ENCODE measurements at regions not wholly inside any gene's neighbourhood (a gene's known extent, or its start where the extent isn't known, plus 50 kb on each side); places are given as distances from the start of the nearest gene placed in this dataset.

GRCh38 chr13:109644069-109644750, 142.2 kb downstream of the IRS2 start:
- no peak for DNase-seq (ENCODE audit: low read depth)

DNA sequence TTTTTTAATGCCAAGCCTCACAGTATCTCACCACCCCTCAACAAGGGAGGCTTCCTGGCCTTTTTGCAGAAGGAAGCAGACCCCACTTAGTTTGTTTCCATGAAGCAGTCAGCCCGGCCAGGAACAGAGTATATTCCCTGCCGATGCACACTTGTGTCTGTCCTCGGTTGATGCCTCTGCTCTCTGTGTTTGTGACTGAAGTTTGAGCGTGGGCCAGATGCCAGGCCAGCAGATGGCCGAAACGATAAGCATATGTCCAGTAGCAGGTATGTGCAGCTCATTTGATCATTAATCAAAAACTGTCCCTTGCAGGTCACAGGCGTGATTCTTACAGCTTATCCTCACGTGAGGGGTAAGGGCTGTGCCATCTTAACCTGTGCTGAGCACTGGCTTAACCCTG, 144.0 kb downstream of the IRS2 start:
- no peak for DNase-seq (ENCODE audit: low read depth)

DNA sequence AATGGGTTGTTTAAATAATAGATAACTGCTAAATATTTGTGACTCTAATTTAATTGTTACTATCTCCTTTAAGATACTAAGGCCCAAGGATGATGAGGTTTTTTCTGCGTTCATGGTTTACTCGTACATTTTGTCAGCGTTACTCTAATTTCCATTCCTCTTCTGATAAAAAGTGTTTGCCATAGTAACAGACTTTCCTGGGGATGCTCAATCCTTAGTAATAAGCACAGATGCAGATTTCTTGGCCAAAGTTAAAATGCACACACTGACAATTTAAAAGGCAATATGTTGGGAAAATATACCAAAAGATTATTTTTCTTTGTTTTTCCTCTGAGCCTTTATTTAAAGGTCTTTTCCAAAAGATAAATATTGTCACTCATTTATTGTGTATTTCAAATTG, 149.6 kb downstream of the IRS2 start:
- no peak for DNase-seq (ENCODE audit: low read depth)

DNA sequence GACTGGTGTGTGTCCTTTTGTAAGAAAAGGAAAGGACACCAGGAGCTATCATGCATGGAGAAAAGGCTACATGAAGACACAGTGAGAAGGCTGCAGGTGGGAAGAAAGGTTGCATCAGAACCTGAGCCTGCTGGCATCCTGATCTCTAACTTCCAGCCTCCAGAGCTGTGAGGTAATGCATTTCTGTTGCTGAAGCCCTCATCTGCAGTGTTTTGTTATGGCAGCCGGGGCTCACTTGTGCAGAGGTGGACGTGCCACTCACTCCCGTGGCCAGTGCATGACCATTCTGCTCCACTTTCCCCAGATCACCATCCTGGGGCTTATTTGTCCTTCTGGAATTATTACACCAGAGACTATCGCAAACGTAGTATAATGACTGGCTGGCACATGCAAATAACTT, 155.3 kb downstream of the IRS2 start:
- DNase-seq (ENCODE audit: low read depth) = no peak

GRCh38 chr13:109630271-109630670, 156.1 kb downstream of the IRS2 start:
- DNase-seq (ENCODE audit: low read depth) = no peak

DNA sequence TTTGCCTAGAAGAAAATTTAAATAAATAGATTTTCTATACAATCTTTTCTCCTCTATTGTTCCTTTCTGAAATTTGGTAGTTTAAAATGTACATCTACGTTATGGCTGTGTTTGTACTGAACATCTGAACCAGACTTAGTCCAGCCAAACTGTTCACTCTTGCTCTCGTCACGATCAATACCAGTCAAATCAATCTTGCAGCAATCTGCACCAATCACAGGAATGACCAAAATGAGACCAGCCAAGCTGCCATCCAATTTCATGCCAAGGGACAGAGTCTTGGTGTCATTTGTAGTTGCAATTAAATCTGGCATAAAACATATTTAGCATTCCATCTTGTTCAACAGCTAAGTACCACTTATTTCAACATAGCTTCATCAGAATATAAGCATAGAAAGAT, 156.6 kb downstream of the IRS2 start:
- no peak for DNase-seq (ENCODE audit: low read depth)

GRCh38 chr13:109628251-109628699, 158.1 kb downstream of the IRS2 start:
- no peak for DNase-seq (ENCODE audit: low read depth)

- DNase-seq (ENCODE audit: low read depth) = no peak
These were observed 158.7 kb downstream of the IRS2 start for GRCh38 chr13:109627649-109628048.

GRCh38 chr13:109626386-109627171, 159.8 kb downstream of the IRS2 start:
- no peak for DNase-seq (ENCODE audit: low read depth)

- no peak for DNase-seq (ENCODE audit: low read depth)
These were observed 161.2 kb downstream of the IRS2 start for GRCh38 chr13:109625156-109625555.

GRCh38 chr13:109622006-109622405, 164.4 kb downstream of the IRS2 start:
- no peak for DNase-seq (ENCODE audit: low read depth)

- no peak for DNase-seq (ENCODE audit: low read depth)
These were observed 170.5 kb downstream of the IRS2 start for GRCh38 chr13:109615721-109616420.

GRCh38 chr13:109611912-109612691, 174.3 kb downstream of the IRS2 start:
- DNase-seq (ENCODE audit: low read depth) = no peak

DNA sequence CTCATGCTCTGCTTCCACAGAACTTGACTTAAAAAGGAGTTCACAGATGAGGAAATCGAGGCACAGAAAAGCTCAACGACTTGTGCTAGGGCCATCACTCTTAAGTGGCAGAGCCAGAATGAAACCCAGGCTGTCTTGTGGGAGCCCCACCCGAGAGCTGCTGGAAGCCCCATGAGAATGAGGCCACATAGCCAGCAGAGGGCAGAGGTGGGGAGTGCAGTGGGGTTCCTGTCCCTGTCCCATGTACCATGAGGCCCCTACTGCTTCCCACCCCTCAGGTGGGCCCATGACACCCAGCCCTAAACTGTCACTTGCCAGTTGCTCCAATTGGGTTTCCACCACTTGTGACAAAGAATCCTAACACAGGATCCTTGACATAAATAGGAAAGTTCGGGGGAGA, 175.9 kb downstream of the IRS2 start:
- DNase-seq (ENCODE audit: low read depth) = peak; percentile 0

- no peak for DNase-seq (ENCODE audit: low read depth)
These were observed 177.9 kb downstream of the IRS2 start for GRCh38 chr13:109608503-109608902.

GRCh38 chr13:109608059-109608458, 178.3 kb downstream of the IRS2 start:
- DNase-seq (ENCODE audit: low read depth) = no peak

DNA sequence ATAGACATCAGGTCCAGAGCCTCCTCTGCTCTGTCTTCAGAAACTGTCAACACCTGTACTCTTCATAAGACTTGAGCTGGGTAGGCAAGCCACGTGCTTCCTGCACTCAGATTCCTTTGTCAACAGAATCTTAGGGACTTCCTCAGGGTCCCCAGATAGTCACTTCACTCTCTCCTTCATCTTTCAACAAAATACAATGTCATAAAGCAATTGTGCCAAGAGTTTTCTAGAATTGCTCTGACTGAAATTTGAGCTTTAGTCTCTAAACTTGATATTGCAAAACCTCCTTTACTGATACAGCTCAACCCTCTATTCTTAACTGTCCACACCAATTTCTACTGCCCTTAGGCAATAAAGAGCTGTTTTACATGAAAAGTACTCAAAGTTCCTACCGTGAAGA, 179.9 kb downstream of the IRS2 start:
- no peak for DNase-seq (ENCODE audit: low read depth)

GRCh38 chr13:109605846-109606245, 180.5 kb downstream of the IRS2 start:
- no peak for DNase-seq (ENCODE audit: low read depth)

- DNase-seq (ENCODE audit: low read depth) = no peak
These were observed 181.5 kb downstream of the IRS2 start for GRCh38 chr13:109604894-109605293.

GRCh38 chr13:109602356-109602755, 184.0 kb downstream of the IRS2 start:
- no peak for DNase-seq (ENCODE audit: low read depth)

DNA sequence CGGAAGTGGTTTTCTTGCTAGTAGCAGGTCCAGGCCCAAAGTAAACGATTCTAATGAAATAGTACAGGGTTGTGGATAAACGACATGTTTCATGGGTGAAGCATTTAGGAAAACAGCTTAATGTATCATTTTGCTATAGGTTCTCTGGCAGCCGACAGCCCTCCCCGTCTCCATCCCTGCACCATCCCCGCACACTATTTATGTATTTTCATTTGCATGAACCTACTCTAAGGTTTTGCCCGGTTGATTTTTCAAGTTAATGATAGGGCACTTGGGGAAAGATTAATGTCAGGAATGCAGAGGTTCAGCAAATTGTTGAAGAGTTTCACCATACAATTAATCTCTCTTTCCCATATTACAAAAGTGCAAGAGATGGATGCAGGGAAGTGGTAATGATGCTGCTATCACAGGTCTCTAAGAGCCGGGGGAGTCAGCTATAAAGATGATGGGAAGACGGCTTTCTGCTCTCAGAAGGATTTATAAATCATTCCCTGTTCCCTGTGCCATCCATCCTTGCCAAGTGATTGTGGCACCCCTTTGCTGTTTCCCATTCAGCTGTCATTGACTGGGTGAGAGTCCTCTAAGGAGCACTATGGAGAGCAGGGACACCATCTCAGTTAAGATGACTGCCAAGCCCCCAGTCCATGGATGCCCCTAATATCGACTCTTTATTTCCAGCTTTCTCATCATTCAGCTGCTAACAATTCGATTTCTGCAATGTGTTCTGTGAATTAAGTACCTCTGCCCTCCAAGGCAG, 186.3 kb downstream of the IRS2 start:
- DNase-seq (ENCODE audit: low read depth) = no peak
